T-helper 2 cell (primary cell): ENCODE measurements at regions not wholly inside any gene's neighbourhood (a gene's known extent, or its start where the extent isn't known, plus 50 kb on each side); places are given as distances from the start of the nearest gene placed in this dataset.
"Not testable (repeated sequence)": the region's sequence is repeated elsewhere in the genome, so short reads cannot be mapped to it uniquely, and the experiment has no call there.

Experiments used
- DNase-seq, 5 experiments: peaks; one replicate each; pipeline versions ENCODE4 v3.0.0 to v3.0.0-alpha.2; 2012 to 2022

DNA sequence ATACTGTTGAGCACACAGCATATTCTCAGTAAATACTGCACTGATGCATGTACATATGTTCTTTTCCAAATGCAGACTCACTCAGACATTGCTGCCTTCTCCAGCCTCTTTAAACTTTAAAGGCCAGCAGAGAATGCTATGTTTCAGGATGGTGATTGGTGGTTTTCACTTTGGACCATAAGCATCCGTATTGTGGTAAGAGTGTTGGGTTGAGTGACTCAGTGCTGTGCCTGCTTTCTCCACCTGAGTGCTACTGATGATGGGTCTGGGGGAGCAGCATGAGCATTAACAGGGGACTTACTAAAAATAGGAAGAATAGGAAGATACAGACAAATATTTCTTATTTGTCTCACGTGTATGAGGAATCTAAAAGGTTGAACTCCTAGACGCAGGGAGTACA, 56.3 kb upstream of the ZNF92 start:
- no peak for DNase-seq

DNA sequence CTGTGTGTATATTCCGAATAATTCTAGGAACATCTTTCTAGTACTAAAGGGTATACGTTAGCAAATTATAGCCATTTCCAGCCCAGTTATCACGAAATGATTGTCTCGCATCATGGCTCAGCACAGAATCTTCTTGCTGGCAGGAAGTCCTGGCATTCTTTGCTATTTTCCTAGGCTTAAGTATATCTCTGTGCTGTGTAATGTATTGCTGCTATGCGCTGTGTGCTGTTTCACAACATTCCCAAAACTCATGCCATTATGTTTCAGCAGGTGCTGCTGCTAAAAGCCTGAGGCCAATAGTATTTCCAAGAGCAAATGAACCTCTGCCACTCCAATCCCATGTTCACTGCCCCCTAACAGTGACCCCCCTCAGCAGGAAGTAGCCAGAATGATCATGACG, 62.9 kb upstream of the ZNF92 start:
- no peak for DNase-seq

DNA sequence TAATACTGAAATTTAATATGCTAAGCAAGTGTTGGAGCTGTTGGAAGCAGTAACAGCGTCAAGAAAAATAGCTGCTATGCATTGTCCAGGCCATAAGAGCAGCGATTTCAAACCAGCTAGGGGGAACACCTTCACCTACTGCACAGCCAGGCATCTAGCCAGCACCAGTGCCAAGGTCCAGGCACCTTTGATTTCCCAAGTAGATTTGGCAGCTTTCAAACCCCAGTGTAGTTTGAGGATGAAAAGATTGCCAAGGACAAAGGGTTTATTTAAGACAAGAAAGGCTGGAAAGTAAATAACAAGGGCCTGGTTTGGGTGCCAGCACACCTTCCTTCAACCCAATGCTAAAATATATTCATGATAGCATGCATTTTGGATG, 65.4 kb upstream of the ZNF92 start:
- DNase-seq = no peak

DNA sequence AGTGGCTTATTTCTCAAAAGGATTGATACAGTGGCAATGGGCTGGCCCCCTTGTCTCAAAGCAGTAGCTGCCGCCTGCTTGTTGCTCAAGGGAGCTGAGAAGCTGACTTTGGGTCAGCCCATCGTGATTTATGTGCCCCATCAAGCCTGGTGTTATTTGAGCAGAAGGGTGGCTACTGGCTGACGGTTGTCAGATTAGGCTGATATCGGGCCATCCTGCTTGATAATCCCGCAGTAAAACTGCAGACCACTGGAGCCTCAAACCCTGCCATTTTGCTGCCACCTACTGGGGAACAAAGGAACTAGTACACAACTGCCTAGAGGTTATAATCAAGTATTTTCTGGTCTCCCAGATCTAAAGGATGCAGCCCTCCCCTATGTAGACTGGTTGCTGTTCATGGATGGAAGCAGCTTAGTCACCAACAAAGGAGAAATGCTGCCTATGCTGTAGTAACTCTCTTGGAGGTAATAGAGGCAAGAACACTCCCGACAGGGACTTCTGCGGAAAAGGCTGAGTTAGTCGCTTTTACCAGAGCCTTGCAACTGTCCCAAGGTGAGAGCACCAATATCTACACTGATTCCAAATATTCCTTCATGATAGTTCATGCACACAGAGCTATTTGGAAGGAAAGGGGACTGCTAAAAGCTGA, 65.9 kb upstream of the ZNF92 start:
- DNase-seq = peak in 4 of 5 experiments; percentile 5 to 46 (median 24)

DNA sequence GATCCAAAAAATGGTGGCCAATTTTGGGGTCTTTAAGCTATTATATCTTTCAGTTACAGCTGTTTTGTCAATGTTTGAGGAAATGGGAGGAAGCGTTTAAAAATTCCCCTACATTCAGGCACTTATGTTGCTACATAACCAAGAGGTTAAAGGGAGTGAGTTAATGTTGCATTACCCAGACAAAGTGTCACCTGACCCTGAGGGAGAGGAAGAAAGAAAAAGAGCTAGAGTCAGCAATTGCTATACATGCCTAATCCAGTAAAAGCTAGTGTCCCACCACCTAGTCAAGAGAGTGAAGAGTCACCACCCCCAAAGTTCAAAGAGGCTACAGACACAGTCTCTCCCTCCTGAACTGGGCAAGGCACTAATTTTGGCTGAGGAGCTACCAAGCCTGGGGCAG, 69.5 kb upstream of the ZNF92 start:
- DNase-seq = no peak

DNA sequence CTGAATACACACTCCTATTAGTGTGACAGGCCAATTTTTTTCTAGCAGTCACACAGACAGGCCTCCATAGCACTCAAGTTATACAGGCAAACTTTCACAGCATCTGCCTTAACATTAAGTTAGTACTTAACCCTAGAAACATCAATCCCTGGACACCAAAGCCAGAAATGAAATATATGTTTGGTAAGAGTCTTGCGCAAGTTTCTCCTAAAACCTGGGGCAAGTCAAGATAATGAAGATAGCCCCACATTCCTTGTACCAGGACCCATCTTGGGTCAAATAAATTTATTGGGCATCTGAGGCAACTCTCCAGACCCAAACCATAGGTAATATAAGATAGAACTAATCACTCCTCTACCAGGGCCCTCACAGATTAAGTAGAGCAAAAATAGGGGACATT, 70.8 kb upstream of the ZNF92 start:
- no peak for DNase-seq

DNA sequence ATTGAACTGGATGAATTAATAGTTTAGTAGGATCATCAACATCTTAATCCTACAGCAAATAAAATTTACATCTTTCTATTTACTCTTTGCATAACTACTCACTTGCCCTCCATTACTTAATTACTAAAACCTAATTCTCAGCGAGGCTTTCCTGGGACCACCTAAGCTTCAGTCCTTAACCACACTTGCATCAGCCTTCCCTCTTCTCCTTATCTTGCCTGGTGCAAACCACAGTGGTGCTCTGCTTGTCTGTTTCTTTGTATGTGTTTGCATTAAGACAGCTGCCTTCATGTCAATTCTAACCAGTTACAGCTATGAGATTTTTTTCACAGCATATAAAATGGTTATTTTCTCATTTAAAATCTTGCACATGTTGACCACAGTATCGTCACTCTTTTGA, 72.6 kb upstream of the ZNF92 start:
- no peak for DNase-seq

DNA sequence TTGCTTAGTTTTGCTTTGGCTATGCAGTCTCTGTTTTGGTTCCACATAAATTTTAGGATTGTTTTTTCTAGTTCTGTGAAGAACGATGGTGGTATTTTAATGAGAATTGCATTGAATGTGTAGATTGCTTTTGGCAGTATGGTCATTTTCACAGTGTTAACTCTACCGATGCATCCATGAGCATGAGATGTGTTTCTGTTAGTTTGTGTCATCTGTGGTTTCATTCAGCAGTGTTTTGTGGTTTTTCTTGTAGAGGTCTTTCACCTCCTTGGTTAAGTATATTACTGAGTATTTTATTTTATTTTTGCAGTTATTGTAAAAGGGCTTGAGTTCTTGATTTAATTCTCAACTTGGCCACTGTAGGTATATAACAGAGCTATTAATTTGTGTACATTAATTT, 78.2 kb upstream of the ZNF92 start:
- DNase-seq = peak in 1 of 5 experiments; percentile 41

DNA sequence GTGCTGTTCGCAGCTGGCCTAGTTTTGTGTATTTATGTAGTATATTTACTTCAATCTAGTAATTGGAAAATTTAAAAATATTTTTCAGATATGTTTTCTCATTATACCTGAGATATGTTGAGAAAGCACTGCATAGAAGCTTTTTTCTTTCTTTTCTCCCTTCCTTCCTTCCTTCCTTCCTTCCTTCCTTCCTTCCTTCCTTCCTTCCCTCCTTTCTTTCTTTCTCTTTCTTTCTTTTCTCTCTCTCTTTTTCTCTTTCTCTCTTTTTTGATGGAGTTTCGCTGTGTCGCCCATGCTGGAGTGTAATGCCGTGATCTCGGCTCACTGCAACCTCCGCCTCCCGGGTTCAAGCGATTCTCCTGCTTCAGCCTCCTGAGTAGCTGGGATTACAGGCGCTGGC, 83.3 kb upstream of the ZNF92 start:
- not testable (repeated sequence) for DNase-seq

DNA sequence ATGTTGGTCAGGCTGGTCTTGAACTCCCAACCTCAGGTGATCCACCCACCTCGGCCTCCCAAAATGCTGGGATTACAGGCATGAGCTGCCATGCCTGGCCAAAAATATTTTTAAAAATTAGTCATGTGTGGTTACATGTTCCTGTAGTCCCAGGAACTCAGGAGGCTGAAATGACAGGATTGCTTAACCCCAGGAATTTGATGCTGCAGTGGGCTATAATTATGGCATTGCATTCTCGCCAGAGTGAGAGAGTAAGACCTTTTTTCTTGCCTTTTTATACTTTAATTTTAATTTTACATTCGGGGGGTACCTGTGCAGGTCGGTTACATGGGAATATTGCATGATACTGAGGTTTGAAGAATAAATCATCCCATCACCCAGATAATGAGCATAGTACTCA, 86.6 kb upstream of the ZNF92 start:
- no peak for DNase-seq

DNA sequence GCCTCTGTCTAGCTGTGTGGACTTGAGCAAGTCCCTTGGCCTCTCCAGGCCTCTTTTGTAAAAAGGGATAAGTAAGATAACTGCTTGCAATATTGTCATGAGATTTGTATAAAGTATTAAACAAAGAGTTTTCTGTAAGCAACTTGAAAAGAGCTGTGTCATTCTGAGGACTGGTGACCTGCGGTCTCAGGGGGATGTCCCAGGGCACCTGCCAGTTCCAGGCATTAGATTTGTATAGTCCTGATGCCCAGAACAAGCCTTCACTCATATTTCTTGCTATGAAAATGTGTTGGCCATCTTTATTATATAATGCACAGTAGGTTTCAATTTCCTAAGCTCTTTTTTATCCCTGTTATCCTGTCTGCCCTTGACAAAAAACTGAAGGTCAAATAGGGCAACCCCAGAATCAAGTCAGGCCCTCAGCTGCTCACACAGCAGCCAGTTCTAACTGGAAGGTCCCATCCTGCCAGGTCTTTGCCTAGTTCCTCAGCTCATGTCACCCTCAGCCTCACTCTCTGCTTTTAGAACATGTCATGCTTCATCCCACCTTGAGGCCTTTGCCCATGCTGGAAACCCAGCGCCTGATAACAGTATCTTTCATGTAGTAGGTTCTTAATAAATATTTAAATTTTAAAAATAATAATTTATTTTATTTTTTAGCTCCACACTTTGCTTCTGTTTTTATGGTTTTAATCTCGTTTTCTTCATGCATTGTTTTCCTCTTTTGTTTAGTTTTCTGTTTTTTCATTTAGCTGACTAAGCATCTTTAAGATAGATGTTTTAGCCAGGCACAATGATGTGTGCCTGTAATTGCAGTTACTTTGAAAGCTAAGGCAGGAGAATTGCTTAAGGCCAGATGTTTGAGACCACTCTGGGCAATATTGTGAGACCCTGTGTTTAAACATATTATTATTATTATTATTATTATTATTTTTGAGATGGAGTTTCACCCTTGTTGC, 87.5 kb upstream of the ZNF92 start:
- DNase-seq = no peak

DNA sequence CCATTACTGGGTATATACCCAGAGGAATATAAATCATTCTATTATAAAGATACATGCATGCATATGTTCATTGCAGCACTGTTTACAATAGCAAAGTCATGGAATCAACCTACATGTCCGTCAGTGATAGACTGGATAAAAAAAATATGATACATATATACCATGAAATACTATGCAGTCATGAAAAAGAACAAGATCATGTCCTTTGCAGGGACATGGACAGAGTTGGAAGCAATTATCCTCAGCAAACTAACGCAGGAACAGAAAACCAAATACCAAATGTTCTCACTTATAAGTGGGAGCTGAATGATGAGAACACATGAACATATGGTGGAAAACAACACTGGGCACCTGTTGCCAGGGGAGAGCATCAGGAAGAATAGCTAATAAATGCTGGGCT, 88.4 kb upstream of the ZNF92 start:
- DNase-seq = not testable (repeated sequence)

DNA sequence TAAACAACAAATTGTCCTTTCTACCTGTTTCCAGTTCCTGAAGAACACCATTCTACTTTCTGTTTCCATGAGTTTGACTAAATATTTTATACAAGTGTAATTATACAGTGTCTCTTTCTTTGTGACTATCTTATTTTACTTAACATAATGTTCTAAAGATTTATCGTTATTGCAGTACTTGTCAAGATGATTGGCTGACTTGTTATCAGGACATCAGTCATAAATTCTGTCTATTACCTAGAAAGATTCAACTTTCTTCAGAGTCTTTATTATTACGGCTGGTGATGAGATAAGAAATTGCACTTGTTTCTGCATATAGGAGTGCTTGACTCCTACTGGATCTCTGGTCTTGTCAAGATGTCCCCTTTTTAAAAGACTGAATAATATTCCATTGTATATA, 93.9 kb upstream of the ZNF92 start:
- no peak for DNase-seq

DNA sequence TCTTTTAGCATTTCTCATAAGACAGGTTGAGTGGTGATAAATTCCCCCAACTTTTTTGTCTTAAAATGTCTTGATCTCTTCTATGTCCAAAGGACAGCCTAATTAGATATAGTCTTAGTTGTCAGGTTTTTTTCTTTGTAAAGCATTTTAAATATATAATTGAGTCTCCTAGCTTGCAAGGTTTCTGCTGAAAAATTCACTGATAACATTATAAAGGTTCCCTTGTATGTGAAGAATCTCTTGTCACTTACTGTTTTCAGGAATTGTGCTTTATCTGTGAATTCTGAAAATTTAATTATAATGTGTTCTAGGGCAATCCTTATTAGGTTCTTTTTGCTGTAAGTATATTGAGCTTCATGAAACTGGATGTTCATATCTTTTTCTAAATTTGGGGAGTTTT, 96.8 kb upstream of the ZNF92 start:
- DNase-seq = no peak

DNA sequence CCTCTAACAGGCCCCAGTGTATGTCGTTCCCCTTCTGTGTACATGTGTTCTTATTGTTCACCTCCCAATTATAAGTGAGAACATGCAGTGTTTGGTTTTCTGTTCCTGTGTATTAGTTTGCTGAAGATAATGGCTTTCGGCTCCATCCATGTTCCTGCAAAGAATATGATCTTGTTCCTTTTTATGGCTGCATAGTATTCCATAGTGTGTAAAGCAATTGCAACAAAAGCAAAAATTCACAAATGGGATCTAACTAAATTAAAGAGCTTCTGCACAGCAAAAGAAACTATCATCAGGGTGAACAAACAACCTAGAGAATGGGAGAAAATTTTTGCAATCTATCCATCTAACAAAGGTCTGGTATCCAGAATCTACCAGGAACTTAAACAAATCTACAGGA, 102.2 kb upstream of the ZNF92 start:
- DNase-seq = not testable (repeated sequence)

DNA sequence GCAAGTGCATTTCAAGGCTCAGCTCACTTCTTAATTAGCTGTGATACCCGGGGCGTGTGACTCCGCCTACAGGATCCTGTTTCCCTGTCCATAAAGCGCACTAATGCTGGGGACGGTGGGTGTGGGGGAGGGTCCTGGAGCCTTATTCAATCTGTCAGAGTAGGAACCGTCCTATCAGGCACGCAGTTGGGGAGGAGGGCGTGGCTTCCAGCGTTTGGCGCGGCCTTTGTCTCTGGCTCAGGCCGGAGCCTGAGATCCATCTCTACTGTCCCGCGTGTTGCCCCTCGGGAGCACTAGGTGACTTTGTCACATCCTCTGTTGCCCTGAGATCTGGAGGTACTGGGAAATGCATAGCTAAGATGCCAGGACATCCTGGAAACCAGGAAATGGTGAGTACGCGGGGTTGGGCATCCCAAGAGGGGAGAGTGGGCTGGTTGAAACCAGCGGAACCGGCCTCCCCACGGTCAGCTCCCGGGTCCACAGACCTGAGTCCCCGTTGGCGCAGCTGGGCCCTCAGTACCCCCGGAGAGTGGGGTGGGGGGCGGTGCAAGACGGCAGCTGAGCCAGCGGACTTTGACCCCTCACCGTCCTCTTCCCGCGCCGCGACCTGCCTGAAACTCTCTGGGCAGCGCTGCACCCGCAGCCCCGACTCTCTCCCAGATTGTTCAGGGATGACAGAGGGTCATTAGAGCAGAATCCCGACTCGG, 104.4 kb upstream of the ZNF92 start:
- DNase-seq = peak in 1 of 5 experiments; percentile 65

DNA sequence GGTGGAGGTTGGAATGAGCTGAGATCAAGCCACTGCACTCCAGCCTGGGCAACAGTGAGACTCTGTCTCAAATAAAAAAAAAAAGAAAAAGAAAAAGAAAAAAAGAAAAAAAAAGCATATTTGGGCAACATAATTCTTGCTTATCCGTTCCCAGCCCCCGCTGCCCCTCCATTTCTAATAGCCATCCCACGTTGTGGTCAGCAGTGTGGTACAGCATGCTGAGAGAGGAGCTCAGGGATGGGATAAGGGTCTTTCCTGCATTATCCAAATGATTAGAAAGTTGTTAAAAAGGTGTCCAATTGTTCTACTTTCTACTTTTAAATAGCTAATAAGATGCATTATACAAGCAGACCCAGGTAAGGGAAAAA, 104.9 kb upstream of the ZNF92 start:
- DNase-seq = no peak

DNA sequence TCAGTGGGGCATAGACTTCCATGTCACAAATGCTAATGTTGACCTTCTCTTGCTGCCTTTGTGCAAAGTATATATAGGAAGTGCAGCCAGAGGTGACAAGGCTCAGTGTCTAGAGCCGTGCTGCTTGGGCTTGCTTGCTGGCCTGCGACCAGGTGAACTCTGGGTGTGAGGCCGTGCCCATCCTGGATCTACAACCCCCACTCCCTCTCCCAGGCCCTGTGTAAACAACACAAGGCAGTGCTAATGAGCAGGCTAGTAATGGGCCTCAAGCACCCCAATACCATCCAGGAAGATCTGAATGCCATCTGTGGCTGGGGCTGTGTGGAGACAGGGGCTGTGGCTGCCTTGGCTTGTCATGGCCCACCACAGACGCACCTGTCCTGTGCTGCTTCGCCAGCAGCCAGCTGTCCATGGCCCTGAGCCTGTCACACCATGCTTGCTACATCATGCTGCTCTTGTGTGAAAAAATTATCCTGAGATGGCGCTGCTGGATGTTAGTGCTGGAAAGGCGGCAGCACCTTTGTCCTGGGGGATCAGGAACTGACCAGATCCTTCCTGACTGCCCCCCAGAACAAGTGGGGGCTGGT, 107.6 kb upstream of the ZNF92 start:
- no peak for DNase-seq

DNA sequence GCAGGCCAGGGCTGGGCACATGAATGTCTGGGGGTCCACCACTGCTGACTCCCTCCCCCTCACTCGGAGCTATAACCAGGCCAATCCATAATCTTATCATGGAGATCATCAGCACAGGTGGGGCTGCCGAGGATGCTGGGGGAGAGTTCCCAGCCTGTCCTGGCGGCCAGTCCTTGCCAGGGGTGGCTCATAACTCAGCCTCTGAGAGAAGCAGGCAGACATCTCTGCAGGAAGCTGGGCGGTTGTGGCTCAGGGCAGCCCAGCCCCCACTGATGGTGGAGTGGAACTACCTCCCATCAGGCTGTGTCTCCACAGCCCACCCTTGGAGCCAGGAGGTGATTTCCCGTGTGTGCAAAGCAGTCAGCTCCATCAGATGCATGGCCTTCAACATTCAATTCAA, 109.4 kb upstream of the ZNF92 start:
- no peak for DNase-seq

DNA sequence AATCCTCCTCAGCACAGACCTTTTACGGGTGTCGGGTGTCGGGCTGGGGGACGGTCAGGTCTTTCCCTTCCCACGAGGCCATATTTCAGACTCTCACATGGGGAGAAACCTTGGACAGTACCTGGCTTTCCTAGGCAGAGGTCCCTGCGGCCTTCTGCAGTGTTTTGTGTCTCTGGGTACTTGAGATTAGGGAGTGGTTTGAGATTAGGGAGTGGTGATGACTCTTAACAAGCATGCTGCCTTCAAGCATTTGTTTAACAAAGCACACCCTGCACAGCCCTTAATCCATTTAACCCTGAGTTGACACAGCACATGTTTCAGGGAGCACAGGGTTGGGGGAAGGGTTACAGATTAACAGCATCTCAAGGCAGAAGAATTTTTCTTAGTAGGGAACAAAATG, 113.0 kb upstream of the ZNF92 start:
- not testable (repeated sequence) for DNase-seq

DNA sequence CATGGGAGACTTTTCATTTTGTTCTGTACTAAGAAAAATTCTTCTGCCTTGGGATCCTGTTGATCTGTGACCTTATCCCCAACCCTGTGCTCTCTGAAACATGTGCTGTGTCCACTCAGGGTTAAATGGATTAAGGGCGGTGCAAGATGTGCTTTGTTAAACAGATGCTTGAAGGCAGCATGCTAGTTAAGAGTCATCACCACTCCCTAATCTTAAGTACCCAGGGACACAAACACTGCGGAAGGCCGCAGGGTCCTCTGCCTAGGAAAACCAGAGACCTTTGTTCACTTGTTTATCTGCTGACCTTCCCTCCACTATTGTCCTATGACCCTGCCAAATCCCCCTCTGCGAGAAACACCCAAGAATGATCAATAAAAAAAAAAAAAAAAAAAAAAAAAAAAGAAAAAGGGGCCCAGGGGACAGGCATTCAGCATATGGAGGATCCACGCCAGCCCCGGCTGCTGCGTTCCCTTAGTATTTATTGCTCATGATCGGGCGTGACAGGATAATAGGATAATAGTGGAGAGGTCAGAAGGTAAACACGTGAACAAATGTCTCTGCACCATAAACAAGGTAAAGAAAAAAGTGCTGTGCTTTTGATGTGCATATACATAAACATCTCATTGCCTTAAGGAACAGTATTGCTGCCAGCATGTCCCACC, 113.7 kb upstream of the ZNF92 start:
- not testable (repeated sequence) for DNase-seq

DNA sequence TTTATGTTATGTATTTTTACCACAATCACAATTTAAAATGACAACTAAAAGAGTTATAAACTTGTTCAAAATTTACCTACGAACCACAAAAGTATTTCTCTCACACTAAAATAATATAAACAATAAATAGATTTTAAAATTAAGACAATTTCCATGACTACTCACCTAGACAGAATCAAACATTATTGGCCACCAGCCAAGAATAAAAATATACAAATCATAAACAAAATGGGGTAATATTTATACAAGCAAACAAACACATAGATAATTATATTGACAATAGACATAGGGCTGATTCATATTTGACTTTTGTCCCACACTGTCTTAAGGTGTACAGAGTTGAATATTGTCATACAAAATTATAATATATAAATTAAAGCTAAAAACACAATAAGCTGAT, 119.6 kb upstream of the ZNF92 start:
- DNase-seq = no peak
